ENCODE measurements at regions not wholly inside any gene's neighbourhood (a gene's known extent, or its start where the extent isn't known, plus 50 kb on each side); places are given as distances from the start of the nearest gene placed in this dataset.

DNA sequence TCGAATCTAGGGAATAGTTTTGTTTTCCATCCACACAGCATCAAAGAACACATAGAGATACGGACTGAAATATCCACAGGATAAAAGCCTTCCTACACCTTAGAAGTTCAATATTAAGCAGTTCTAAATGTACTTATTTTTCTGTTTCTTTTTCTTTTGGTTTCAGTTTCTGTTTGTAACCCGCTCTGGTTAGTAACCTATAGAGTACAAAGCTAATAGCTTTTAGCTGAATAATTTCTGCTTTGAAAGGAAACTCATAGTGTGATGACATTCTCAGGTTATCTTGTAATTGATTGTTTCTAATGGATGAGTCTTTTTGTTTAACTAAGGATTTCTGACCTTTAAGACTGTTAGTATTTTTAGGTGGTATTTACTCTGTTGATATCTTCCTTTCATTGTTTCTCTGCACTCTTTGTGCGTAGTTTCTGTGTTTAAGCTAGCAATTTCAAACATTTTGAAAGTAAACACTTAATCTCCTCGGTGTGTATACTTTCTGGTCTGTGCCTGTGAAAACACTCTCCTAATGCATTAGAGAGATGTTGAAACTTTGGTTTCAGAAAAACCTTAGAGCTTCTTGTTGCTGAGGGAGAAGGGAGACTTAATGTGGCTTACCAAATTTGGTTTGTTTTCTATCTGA is 385.5 kb downstream of the HDGFL1 start:
- Mint-ChIP-seq H3K4me3 (no peak overlapping the region), H3K9me3 (peaks cover 2% of the 10 kb centered on the region), H3K4me1 (no peaks in the 10 kb centered on the region), H3K27me3 (ENCODE audit: insufficient read depth, low read depth) (no peaks in the 10 kb centered on the region), H3K27ac (no peak overlapping the region), H3K36me3 (peaks cover 1% of the 10 kb centered on the region)
- Histone ChIP-seq H3K9ac (no peak overlapping the region), H3F3A (ENCODE audit: low read depth) (no peaks in the 10 kb centered on the region), H2AFZ (replicated peaks) (peak overlapping the region; percentile 20), H3K27ac (no peak overlapping the region), H3K4me3 (no peak overlapping the region), H3K9me3 (ENCODE audit: low read depth) (no peaks in the 10 kb centered on the region), H3K27me3 (no peaks in the 10 kb centered on the region), H3K36me3 (no peaks in the 10 kb centered on the region), H3K4me2 (no peak overlapping the region), H4K20me1 (ENCODE audit: low read depth) (no peaks in the 10 kb centered on the region), H3K79me2 (ENCODE audit: low read depth) (no peaks in the 10 kb centered on the region), H3K4me1 (no peaks in the 10 kb centered on the region)
- DNase-seq (ENCODE audit: low spot score) = no peak
- TF ChIP-seq EZH2phosphoT487 (IDR thresholded peaks at IDR 0.05) (no peak), EZH2 (IDR thresholded peaks at IDR 0.05) (no peak)
- TF ChIP-seq, protein P1, sequence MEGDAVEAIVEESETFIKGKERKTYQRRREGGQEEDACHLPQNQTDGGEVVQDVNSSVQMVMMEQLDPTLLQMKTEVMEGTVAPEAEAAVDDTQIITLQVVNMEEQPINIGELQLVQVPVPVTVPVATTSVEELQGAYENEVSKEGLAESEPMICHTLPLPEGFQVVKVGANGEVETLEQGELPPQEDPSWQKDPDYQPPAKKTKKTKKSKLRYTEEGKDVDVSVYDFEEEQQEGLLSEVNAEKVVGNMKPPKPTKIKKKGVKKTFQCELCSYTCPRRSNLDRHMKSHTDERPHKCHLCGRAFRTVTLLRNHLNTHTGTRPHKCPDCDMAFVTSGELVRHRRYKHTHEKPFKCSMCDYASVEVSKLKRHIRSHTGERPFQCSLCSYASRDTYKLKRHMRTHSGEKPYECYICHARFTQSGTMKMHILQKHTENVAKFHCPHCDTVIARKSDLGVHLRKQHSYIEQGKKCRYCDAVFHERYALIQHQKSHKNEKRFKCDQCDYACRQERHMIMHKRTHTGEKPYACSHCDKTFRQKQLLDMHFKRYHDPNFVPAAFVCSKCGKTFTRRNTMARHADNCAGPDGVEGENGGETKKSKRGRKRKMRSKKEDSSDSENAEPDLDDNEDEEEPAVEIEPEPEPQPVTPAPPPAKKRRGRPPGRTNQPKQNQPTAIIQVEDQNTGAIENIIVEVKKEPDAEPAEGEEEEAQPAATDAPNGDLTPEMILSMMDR (IDR thresholded peaks at IDR 0.05) = no peak

DNA sequence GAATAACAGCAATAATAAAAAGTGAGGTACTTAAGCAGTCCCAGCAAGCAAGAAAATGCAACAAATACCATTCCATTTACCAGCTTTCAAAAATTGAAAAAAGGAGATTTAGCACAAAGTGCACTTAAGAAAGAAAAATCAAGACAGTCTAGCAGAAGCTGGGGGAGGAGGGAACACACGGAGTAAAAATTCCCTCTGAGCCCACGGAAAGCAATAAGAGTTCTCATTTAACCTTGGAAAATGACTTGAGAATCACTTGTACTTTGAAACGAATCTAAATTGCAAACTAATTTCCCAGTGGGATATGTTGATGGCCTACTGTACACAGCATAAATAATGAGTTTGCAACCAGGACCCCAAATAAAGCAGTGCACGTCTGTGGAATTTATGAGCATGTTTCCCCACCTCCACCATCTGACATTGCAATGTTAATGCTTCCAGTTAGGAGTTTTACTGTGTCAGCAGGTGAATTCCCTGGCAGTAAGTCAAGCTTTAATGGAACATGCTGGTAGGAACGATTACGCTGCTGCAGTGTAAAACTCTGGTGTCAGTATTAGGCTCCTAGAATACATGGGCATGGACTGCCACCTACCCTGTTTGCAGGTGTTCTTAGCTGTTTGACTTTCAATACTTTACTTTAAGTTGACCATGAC is 386.8 kb downstream of the HDGFL1 start:
- Mint-ChIP-seq H3K9me3 (peaks cover 2% of the 10 kb centered on the region), H3K4me3 (no peak overlapping the region), H3K4me1 (no peaks in the 10 kb centered on the region), H3K27ac (no peak overlapping the region), H3K36me3 (peaks cover 1% of the 10 kb centered on the region), H3K27me3 (ENCODE audit: insufficient read depth, low read depth) (no peaks in the 10 kb centered on the region)
- H3K4me2 ChIP-seq = no peak overlapping the region
- TF ChIP-seq EZH2 (IDR thresholded peaks at IDR 0.05) (no peak), EZH2phosphoT487 (IDR thresholded peaks at IDR 0.05) (no peak)
- TF ChIP-seq, protein P1 (IDR thresholded peaks at IDR 0.05) = no peak
- no peak overlapping the region for H2AFZ ChIP-seq (replicated peaks)
- H4K20me1 ChIP-seq (ENCODE audit: low read depth) = no peaks in the 10 kb centered on the region
- H3F3A ChIP-seq (ENCODE audit: low read depth) = no peaks in the 10 kb centered on the region
- H3K4me3 ChIP-seq = no peak overlapping the region
- no peaks in the 10 kb centered on the region for H3K27me3 ChIP-seq
- H3K27ac ChIP-seq = no peak overlapping the region
- H3K9ac ChIP-seq = no peak overlapping the region
- no peak for DNase-seq (ENCODE audit: low spot score)
- H3K9me3 ChIP-seq (ENCODE audit: low read depth) = no peaks in the 10 kb centered on the region
- no peaks in the 10 kb centered on the region for H3K36me3 ChIP-seq
- H3K4me1 ChIP-seq = no peaks in the 10 kb centered on the region
- H3K79me2 ChIP-seq (ENCODE audit: low read depth) = no peaks in the 10 kb centered on the region

DNA sequence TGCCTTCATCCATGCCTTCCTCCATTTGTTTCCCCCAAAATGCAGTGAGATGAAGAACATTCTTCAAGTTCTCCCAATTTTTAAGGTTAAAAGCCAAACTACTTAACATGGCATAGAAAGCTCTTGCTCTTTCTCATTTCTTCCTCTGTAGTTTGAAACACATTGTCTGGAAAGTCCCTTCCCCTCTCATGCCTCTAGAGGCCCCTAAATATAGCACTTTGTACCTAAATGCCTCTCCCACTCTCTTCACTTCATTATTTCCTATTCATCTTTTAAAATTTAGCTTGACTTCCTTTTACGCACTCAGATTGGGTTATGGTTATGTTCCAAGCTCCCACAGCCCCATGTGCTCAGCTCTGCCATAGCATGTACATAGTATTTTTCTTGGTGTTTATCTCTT is 389.3 kb downstream of the HDGFL1 start:
- H3F3A ChIP-seq (ENCODE audit: low read depth) = no peaks in the 10 kb centered on the region
- Mint-ChIP-seq H3K9me3 (peaks cover 2% of the 10 kb centered on the region), H3K4me1 (no peaks in the 10 kb centered on the region), H3K36me3 (peaks cover 1% of the 10 kb centered on the region), H3K4me3 (no peak overlapping the region), H3K27ac (no peak overlapping the region), H3K27me3 (ENCODE audit: insufficient read depth, low read depth) (no peaks in the 10 kb centered on the region)
- no peaks in the 10 kb centered on the region for H3K79me2 ChIP-seq (ENCODE audit: low read depth)
- H3K4me1 ChIP-seq = no peaks in the 10 kb centered on the region
- H3K9me3 ChIP-seq (ENCODE audit: low read depth) = no peaks in the 10 kb centered on the region
- H3K27ac ChIP-seq = no peak overlapping the region
- H3K4me3 ChIP-seq = no peak overlapping the region
- H3K27me3 ChIP-seq = no peaks in the 10 kb centered on the region
- no peaks in the 10 kb centered on the region for H4K20me1 ChIP-seq (ENCODE audit: low read depth)
- no peak overlapping the region for H3K9ac ChIP-seq
- no peak overlapping the region for H3K4me2 ChIP-seq
- H3K36me3 ChIP-seq = no peaks in the 10 kb centered on the region
- TF ChIP-seq, protein P1 (IDR thresholded peaks at IDR 0.05) = no peak
- no peak for TF ChIP-seq EZH2phosphoT487 (IDR thresholded peaks at IDR 0.05)
- H2AFZ ChIP-seq (replicated peaks) = no peak overlapping the region
- no peak for DNase-seq (ENCODE audit: low spot score)

Measured in neural progenitor cell (in vitro differentiated cells).